ENCODE measurements at regions not wholly inside any gene's neighbourhood (a gene's known extent, or its start where the extent isn't known, plus 50 kb on each side); places are given as distances from the start of the nearest gene placed in this dataset.

DNA sequence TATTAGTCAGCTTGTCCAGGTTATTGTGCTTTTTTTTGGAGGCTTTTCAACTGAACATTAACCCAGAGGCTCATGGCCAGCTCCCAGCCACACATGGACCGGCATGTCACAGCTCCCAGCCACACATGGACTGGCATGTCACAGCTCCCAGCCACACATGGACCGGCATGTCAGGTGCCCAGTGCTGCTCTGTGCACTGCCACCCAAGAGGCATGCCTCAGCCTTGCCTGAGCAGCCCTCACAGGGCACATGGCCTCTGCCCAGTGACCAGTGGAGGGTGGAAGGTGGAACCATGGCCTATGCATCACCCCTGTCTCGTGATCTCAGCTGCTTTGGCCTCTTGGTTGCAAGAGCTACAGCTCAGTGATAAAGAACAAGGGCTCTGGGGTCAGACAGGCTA, 119.8 kb downstream of the OAT start:
- no peak for DNase-seq
- no peak for TF ChIP-seq CTCF (IDR thresholded peaks at IDR 0.05)
- H3K9me3 Mint-ChIP-seq, result peaks cover 32% of the 10 kb centered on the region

DNA sequence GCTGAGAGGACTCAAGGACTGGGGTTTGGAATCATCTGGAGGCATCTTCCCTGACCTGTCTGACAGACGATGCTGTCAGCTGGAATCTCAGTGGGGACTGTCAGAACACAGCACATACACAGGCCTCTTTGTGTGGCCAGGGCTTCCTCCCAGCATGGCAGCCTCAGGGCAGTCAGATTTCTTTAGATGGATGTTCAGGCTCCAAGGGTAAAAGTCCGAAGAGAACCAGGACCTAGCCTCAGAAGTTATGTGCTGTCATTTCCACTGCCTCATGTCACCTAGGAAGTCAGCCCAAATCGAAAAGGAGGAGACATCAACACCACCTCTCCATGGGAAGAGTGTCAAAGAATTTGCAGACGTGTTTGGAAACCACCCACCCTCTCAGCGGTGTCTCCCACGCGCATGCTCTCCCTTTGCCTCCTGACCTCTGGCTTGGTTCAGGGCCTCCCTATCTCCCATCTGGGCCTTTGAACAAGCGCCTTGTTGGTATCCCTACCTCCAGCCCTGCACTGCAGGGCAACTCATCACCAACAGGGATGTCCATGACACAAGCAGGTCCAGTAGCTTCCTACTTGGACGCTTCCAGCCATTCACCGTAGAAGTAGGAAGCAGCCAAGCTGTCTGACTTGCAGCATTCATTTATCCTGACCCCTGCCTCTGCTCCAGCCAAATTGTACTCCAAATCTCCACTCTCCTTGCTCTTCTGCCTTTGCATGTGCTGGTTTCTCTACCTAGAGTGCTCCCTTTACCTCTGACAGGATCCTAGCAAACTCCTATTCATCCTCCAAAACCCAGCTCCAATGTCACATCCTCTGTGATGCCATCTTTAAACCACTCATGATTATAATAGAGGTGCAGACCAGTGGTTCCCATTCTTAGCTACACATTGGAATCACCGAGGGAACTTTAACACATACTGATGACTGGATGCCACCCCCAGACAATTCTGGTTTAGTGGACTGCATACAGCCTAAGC, 121.6 kb downstream of the OAT start:
- DNase-seq, result no peak
- H3K36me3 Mint-ChIP-seq (ENCODE audit: low read depth), result peaks cover 11% of the 10 kb centered on the region
- H3K27ac Mint-ChIP-seq, result no peak overlapping the region
- peaks cover 47% of the 10 kb centered on the region for H3K4me1 Mint-ChIP-seq
- peaks cover 25% of the 10 kb centered on the region for H3K9me3 Mint-ChIP-seq
- no peak overlapping the region for H3K4me3 Mint-ChIP-seq
- peaks cover 8% of the 10 kb centered on the region for H3K27me3 Mint-ChIP-seq (ENCODE audit: low read depth, poor library complexity)
- no peak for TF ChIP-seq CTCF (IDR thresholded peaks at IDR 0.05)

More for the DNA sequence above, 119.8 kb downstream of the OAT start:
- Mint-ChIP-seq H3K27ac (no peak overlapping the region), H3K27me3 (ENCODE audit: low read depth, poor library complexity) (peaks cover 16% of the 10 kb centered on the region), H3K4me1 (peaks cover 39% of the 10 kb centered on the region), H3K4me3 (no peak overlapping the region), H3K36me3 (ENCODE audit: low read depth) (peaks cover 11% of the 10 kb centered on the region)

GRCh38 chr10:124296121-124296812, 122.5 kb downstream of the OAT start:
- Mint-ChIP-seq H3K4me3 (no peak overlapping the region), H3K27me3 (ENCODE audit: low read depth, poor library complexity) (peaks cover 4% of the 10 kb centered on the region), H3K27ac (no peak overlapping the region), H3K4me1 (peaks cover 51% of the 10 kb centered on the region), H3K9me3 (peaks cover 17% of the 10 kb centered on the region), H3K36me3 (ENCODE audit: low read depth) (peaks cover 11% of the 10 kb centered on the region)
- DNase-seq, result no peak
- no peak for TF ChIP-seq CTCF (IDR thresholded peaks at IDR 0.05)

DNA sequence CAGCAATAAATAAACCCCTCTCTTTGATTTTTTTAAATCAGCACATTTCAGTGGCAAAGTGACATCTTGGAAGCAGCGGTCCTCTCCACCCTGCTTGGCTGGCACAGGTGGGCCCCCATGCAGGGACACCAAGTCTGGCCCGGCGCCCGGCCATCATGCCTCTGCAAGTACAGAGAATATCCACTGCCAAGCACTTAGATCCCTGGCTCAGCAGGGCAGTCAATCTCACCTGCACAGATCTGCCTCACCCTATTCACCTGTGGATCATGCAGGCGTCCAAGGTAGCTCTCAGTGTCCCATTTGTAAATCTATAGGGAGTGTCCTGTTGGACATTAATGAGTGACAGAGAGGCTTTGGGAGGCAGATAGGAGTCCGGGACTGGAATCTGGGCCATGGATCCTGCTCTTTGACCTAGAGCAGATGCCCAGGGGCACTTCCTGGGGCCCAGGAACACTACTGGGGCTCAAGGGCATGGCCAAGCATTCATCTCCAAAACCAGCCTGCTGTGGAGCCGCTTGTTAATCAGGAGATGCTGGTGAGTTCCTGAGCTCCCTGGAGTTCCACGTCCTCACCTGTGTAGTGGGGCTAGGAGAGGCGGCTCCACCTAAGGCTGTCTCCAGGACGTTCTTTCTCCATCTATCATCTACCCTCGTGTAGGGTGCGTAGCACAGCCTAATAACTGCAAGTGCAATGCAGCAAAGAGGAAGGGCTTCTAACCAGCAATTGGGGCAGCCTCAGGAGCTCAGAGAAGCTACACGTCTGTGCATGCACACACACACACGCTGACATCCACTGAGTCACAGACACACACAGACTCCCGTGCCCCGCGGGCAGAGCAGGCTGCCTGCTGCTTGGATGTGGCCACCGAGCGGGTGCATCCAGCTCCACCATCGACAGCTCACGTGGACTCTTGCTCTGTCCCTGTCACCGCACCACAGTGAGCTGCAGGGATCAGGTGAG, 123.6 kb downstream of the OAT start:
- H3K4me1 Mint-ChIP-seq, result peaks cover 63% of the 10 kb centered on the region
- TF ChIP-seq CTCF (IDR thresholded peaks at IDR 0.05), result no peak
- H3K27ac Mint-ChIP-seq, result no peak overlapping the region
- peaks cover 5% of the 10 kb centered on the region for H3K9me3 Mint-ChIP-seq
- no peak for DNase-seq
- peaks cover under 1% of the 10 kb centered on the region for H3K36me3 Mint-ChIP-seq (ENCODE audit: low read depth)
- no peaks in the 10 kb centered on the region for H3K27me3 Mint-ChIP-seq (ENCODE audit: low read depth, poor library complexity)
- no peak overlapping the region for H3K4me3 Mint-ChIP-seq

DNA sequence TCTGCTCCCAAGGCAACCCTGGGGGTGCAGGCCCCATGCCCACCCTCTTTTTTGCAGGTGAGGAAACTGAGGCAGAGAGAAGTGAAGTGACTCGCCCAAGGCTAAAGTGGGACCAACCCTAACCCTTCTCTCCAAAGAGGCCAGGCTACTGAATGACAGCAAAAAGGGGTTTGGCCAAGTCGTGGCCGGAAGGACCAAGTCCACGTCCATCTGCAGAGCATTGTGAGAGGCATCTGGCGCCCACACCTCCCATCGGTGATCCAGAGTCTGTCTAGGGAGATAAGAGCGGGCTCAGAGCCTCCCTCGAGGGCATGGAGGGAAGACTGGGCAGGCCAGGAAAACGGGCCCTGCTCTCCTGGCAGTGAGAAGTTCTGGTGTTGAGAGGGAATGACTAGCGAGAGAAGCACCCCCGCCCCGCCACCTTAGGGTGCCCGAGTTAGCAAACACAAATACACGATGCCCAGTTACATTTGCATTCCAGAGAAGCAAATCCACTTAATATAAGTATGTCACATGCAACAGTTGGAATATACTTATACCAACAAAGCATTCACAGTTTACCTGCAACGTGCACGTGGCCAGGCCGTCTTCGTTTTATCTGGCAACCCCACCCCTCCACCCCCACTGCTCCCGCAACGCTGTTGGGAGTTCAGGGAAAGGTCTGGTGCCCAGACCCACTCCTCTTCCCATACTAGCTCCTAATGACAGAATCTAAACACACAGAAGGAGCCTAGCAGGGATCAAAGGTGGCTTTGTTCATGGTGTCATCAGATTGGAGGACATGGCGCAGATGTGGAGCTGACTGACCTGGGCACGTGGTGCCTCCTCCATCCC, 124.9 kb downstream of the OAT start:
- H3K4me1 Mint-ChIP-seq, result peaks cover 72% of the 10 kb centered on the region
- no peak overlapping the region for H3K4me3 Mint-ChIP-seq
- no peaks in the 10 kb centered on the region for H3K9me3 Mint-ChIP-seq
- H3K27me3 Mint-ChIP-seq (ENCODE audit: low read depth, poor library complexity), result no peaks in the 10 kb centered on the region
- peak overlapping the region; percentile 83 for H3K27ac Mint-ChIP-seq
- TF ChIP-seq CTCF (IDR thresholded peaks at IDR 0.05), result no peak
- DNase-seq, result no peak
- no peaks in the 10 kb centered on the region for H3K36me3 Mint-ChIP-seq (ENCODE audit: low read depth)
